Left ventricle myocardium inferior (tissue), 1 donor: ENCODE measurements at regions not wholly inside any gene's neighbourhood (a gene's known extent, or its start where the extent isn't known, plus 50 kb on each side); places are given as distances from the start of the nearest gene placed in this dataset.

Experiments used
- DNase-seq: peaks from one replicate; pipeline ENCODE4 v3.0.0-alpha.2; 2020
- H3K27ac ChIP-seq: fragments of 200-600 bp; replicated peaks from 2 replicates; pipeline ENCODE4 v1.8.0; 2021
- H3K27me3 ChIP-seq: fragments of 200-600 bp; 2 replicates; pipeline ENCODE4 v1.8.0; 2021; ENCODE audit warnings: low read depth
- H3K36me3 ChIP-seq: fragments of 200-600 bp; 2 replicates; pipeline ENCODE4 v1.8.0; 2021
- H3K4me1 ChIP-seq: fragments of 200-600 bp; 2 replicates; pipeline ENCODE4 v1.8.0; 2021
- H3K4me3 ChIP-seq: fragments of 200-600 bp; 2 replicates; pipeline ENCODE4 v1.8.0; 2021; ENCODE audit warnings: mild to moderate bottlenecking, moderate library complexity
- H3K9me3 ChIP-seq: fragments of 200-600 bp; replicated peaks from 2 replicates; pipeline ENCODE4 v1.8.0; 2021
- CTCF ChIP-seq: fragments of 200-600 bp; IDR thresholded peaks from 2 replicates; pipeline ENCODE4 v1.8.0; 2021; ENCODE audit warnings: antibody characterized with exemption, mild to moderate bottlenecking, borderline replicate concordance
- intact Hi-C: fragments of 100-400 bp; cut with micrococcal nuclease; formaldehyde crosslinking; loops from one replicate; pipeline ENCODE4 v1.11.0; 2022
- donor health status: DM: no; HTN: yes; CAD: no; lungs with severe emphysema.

- DNase-seq = no peak
- intact Hi-C loops = loop anchor here (10.0 kb wide), 1 partner anchor 198 kb away; no protein-coding TSS in a partner anchor
- Histone ChIP-seq H3K4me3 (no peak overlapping the region), H3K9me3 (no peaks in the 10 kb centered on the region), H3K27me3 (peaks cover 27% of the 10 kb centered on the region), H3K36me3 (no peaks in the 10 kb centered on the region), H3K27ac (no peak overlapping the region), H3K4me1 (no peaks in the 10 kb centered on the region)
- TF ChIP-seq CTCF = no peak
Observed at GRCh38 chr20:40942775-40943174, 85.8 kb upstream of the TOP1 start.

- no peak for DNase-seq
- Histone ChIP-seq H3K4me3 (no peak overlapping the region), H3K36me3 (no peaks in the 10 kb centered on the region), H3K27me3 (peaks cover 36% of the 10 kb centered on the region), H3K27ac (no peak overlapping the region), H3K4me1 (no peaks in the 10 kb centered on the region), H3K9me3 (no peaks in the 10 kb centered on the region)
- intact Hi-C loops = loop anchor here (10.0 kb wide), 1 partner anchor 199 kb away; no protein-coding TSS in a partner anchor
- TF ChIP-seq CTCF = no peak
Observed at GRCh38 chr20:40943591-40943990, 85.0 kb upstream of the TOP1 start.

GRCh38 chr20:40945189-40945588 lies 83.4 kb upstream of the TOP1 start:
- intact Hi-C loops = loop anchor here (10.0 kb wide), 1 partner anchor 200 kb away; no protein-coding TSS in a partner anchor
- DNase-seq = no peak
- H3K27ac ChIP-seq = no peak overlapping the region
- H3K27me3 ChIP-seq = peaks cover 51% of the 10 kb centered on the region
- H3K9me3 ChIP-seq = no peaks in the 10 kb centered on the region
- H3K4me3 ChIP-seq = no peak overlapping the region
- H3K4me1 ChIP-seq = no peaks in the 10 kb centered on the region
- no peaks in the 10 kb centered on the region for H3K36me3 ChIP-seq
- TF ChIP-seq CTCF = no peak

GRCh38 chr20:40945754-40946450 lies 82.7 kb upstream of the TOP1 start:
- DNase-seq = peak; percentile 48
- no peaks in the 10 kb centered on the region for H3K36me3 ChIP-seq
- peaks cover 58% of the 10 kb centered on the region for H3K27me3 ChIP-seq
- H3K4me1 ChIP-seq = no peaks in the 10 kb centered on the region
- intact Hi-C loops = loop anchor here (10.0 kb wide), 1 partner anchor 201 kb away; no protein-coding TSS in a partner anchor
- no peak overlapping the region for H3K27ac ChIP-seq
- peak; percentile 65 for TF ChIP-seq CTCF
- no peaks in the 10 kb centered on the region for H3K9me3 ChIP-seq
- no peak overlapping the region for H3K4me3 ChIP-seq

- TF ChIP-seq CTCF = no peak
- no peak for DNase-seq
- Histone ChIP-seq H3K27me3 (peaks cover 63% of the 10 kb centered on the region), H3K4me1 (no peaks in the 10 kb centered on the region), H3K36me3 (no peaks in the 10 kb centered on the region), H3K9me3 (no peaks in the 10 kb centered on the region), H3K4me3 (no peak overlapping the region), H3K27ac (no peak overlapping the region)
- intact Hi-C loops = loop anchor here (10.0 kb wide), 1 partner anchor 202 kb away; no protein-coding TSS in a partner anchor
Observed at GRCh38 chr20:40946451-40946850, 82.2 kb upstream of the TOP1 start.
